Thoracic aorta (tissue), 2 donors: ENCODE measurements at regions not wholly inside any gene's neighbourhood (a gene's known extent, or its start where the extent isn't known, plus 50 kb on each side); places are given as distances from the start of the nearest gene placed in this dataset.

Experiments used
- ATAC-seq: fragments of 150-250 bp; one replicate; pipeline ENCODE4 v1.8.0; 2017; ENCODE audit warnings: low read depth; ENCODE audit not compliant: insufficient number of reproducible peaks, low FRiP score
- DNase-seq: peaks from one replicate; pipeline ENCODE4 v3.0.0-alpha.2; 2020; ENCODE audit warnings: low spot score
- H3K27ac ChIP-seq, 2 donors: fragments of 200-600 bp; sonication (generic); 1 replicate in 1 of 2; 2 replicates in 1 of 2; pipeline ENCODE4 v1.5.1; 2016; ENCODE audit warnings: mild to moderate bottlenecking in 2 of 2, moderate library complexity in 2 of 2
- H3K27me3 ChIP-seq: fragments of 200-600 bp; sonication (generic); replicated peaks from 2 replicates; pipeline ENCODE4 v1.6.0; 2016; ENCODE audit warnings: mild to moderate bottlenecking; ENCODE audit not compliant: insufficient read depth
- H3K36me3 ChIP-seq: fragments of 200-600 bp; sonication (generic); one replicate; pipeline ENCODE4 v1.5.1; 2016
- H3K4me1 ChIP-seq, 2 donors: fragments of 200-600 bp; sonication (generic); 1 replicate in 1 of 2; 2 replicates in 1 of 2; pipeline versions ENCODE4 v1.5.1 to v1.6.0; 2016; ENCODE audit warnings: low read depth in 2 of 2, mild to moderate bottlenecking in 1 of 2; ENCODE audit not compliant: control insufficient read depth in 1 of 2
- H3K4me3 ChIP-seq: fragments of 200-600 bp; sonication (generic); 2 replicates; pipeline ENCODE4 v1.5.1; 2016; ENCODE audit warnings: mild to moderate bottlenecking
- H3K9me3 ChIP-seq: fragments of 200-600 bp; sonication (generic); 2 replicates; pipeline ENCODE4 v1.5.1; 2016
- TF ChIP-seq, protein P1 (sequence below): fragments of 200-600 bp; sonication (generic); IDR thresholded peaks from one replicate; pipeline ENCODE4 v1.5.1; 2019; ENCODE audit warnings: antibody characterized with exemption

DNA sequence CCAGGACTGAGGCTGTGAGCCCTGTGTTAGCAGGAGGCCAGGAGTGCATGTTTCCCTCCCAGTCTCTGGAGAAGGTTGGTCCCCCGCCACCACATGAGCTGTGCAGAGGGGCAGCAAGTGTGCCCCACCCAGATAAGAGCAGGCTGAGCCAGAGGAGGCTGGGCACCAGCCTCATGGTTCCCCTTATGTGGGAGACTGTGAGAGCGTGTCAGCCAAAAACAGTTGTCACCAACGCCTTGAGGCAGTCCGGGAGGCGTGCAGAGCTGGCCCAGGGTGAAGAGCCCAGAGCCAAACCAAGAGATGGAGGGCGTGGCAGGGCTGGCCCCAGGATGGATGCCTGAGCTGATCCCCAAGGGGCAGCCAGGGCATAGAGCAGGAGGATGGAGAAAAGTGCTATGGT, 128.7 kb upstream of the GLI2 start:
- Histone ChIP-seq H3K36me3 (no peaks in the 10 kb centered on the region), H3K27ac (no peak overlapping the region), H3K27me3 (no peaks in the 10 kb centered on the region), H3K9me3 (no peaks in the 10 kb centered on the region), H3K4me1 (no peaks in the 10 kb centered on the region), H3K4me3 (no peak overlapping the region)
- TF ChIP-seq, protein P1, sequence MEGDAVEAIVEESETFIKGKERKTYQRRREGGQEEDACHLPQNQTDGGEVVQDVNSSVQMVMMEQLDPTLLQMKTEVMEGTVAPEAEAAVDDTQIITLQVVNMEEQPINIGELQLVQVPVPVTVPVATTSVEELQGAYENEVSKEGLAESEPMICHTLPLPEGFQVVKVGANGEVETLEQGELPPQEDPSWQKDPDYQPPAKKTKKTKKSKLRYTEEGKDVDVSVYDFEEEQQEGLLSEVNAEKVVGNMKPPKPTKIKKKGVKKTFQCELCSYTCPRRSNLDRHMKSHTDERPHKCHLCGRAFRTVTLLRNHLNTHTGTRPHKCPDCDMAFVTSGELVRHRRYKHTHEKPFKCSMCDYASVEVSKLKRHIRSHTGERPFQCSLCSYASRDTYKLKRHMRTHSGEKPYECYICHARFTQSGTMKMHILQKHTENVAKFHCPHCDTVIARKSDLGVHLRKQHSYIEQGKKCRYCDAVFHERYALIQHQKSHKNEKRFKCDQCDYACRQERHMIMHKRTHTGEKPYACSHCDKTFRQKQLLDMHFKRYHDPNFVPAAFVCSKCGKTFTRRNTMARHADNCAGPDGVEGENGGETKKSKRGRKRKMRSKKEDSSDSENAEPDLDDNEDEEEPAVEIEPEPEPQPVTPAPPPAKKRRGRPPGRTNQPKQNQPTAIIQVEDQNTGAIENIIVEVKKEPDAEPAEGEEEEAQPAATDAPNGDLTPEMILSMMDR, result no peak
- ATAC-seq, result no peak
- DNase-seq, result no peak

DNA sequence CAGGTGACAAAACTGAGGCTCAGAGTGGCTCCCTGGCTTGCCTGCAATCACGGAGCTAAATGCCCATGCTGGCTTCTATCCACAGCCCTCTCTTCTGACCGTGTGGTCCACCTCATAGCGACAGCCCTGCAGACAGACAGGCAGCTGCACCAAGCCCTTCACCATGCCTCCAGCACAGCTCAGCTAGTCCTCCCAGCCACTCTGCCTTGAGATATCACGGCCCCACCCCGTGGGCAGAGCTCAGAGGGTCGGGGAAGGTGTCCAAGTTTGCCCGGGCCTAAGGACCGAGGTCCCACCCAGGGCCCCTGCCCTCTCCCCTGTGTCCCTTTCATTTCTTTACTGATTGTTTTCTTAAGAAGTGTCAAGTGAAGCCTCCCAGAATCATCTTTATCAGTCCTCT, 128.2 kb upstream of the GLI2 start:
- no peak overlapping the region for H3K27ac ChIP-seq
- no peak for DNase-seq
- H3K4me3 ChIP-seq, result no peak overlapping the region
- TF ChIP-seq, protein P1, result no peak
- no peaks in the 10 kb centered on the region for H3K4me1 ChIP-seq
- ATAC-seq, result no peak
- H3K36me3 ChIP-seq, result no peaks in the 10 kb centered on the region
- no peaks in the 10 kb centered on the region for H3K27me3 ChIP-seq
- no peaks in the 10 kb centered on the region for H3K9me3 ChIP-seq

DNA sequence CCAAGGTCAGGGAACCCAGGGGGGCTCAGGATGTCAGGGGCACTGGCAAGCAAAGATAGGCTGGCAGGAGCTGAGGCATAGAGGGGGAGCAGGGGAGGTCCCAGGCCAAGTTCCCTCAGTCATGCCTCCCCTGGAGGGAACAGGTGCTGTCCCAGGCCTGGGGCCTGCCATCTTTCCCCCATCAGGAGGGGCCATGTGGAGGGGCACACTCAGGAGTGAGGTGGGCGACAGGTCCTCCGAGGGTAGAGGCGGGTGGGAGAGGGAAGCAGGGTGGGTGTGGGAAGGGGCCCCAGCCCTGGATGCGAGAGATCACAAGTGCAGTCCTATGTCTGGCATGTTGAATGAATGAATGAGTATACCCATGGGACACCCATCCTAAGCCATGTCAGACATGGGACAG, 127.7 kb upstream of the GLI2 start:
- Histone ChIP-seq H3K9me3 (no peaks in the 10 kb centered on the region), H3K27ac (no peak overlapping the region), H3K36me3 (no peaks in the 10 kb centered on the region), H3K27me3 (no peaks in the 10 kb centered on the region), H3K4me3 (no peak overlapping the region), H3K4me1 (no peaks in the 10 kb centered on the region)
- TF ChIP-seq, protein P1, result no peak
- ATAC-seq (no peak), DNase-seq (no peak)

DNA sequence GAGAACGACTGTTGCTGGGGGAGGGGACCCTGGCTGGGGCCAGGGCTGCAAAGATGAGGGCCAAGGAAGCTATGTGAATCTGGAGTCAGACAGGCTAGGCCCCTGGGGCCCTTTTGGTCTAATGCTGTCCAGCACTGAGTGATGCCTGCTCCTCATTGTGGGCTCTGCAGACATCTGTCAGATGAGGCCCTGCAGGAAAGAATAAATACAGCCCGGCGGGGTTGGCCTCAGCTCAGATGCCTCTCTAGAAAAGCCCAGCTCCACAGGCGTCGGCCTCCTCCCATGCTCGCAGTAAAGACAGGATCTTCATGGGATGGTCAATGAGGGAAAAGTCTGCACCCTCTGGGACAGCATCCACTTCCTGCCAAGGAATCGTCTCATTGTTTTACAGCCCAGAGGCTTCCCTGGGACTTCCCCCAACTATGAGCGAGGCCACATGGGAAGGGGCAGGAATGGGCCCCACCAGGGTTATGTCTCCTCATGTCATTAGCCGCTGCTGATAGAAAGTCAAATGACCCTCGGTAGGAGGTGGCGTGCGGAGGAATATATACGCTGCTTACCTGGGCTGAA, 125.8 kb upstream of the GLI2 start:
- no peak for ATAC-seq
- H3K9me3 ChIP-seq, result no peaks in the 10 kb centered on the region

DNA sequence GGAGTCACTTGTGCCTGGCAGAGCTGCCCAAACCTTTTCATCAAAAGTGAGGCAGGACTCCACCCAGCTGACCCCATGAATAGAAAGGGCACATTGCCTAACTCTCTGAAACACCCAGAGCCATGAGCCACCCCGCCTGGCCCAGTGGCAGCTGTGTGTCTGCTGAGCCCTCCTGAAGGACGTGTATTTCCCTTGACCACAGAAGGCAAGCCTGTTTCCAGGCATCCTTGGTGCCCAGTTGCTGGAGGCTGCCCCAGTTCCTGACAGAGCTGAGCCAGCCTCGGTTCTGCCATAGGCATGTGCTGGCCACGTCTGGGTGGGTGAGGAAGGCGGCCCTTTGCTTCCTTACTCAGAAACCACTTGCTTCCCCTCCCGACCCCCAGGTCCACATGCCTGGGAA, 124.7 kb upstream of the GLI2 start:
- TF ChIP-seq, protein P1, result no peak
- Histone ChIP-seq H3K36me3 (no peaks in the 10 kb centered on the region), H3K27me3 (no peaks in the 10 kb centered on the region), H3K4me1 (peaks cover 14 to 19% of the 10 kb centered on the region in 2 donors), H3K27ac (no peak overlapping the region), H3K4me3 (no peak overlapping the region), H3K9me3 (no peaks in the 10 kb centered on the region)
- ATAC-seq, result no peak
- DNase-seq, result no peak

More for the DNA sequence above, 125.8 kb upstream of the GLI2 start:
- H3K4me3 ChIP-seq, result no peak overlapping the region
- DNase-seq, result no peak
- TF ChIP-seq, protein P1, result no peak
- no peaks in the 10 kb centered on the region for H3K36me3 ChIP-seq
- no peaks in the 10 kb centered on the region for H3K27me3 ChIP-seq
- H3K4me1 ChIP-seq, result peaks cover 14 to 18% of the 10 kb centered on the region in 2 donors
- H3K27ac ChIP-seq, result no peak overlapping the region
